NCI-H128 (cell line): ENCODE measurements at regions not wholly inside any gene's neighbourhood (a gene's known extent, or its start where the extent isn't known, plus 50 kb on each side); places are given as distances from the start of the nearest gene placed in this dataset.
"Not testable (repeated sequence)": the region's sequence is repeated elsewhere in the genome, so short reads cannot be mapped to it uniquely, and the experiment has no call there.

Source experiments
- DNase-seq: peaks from one replicate; lab custom pipeline; 2025; ENCODE audit not compliant: unreplicated experiment; lab: John Stamatoyannopoulos, UW

- not testable (repeated sequence) for DNase-seq
Measured at GRCh38 chr12:89191597-89191996, 160.7 kb downstream of the DUSP6 start.

- DNase-seq = no peak
Measured at GRCh38 chr12:89189448-89189847, 162.9 kb downstream of the DUSP6 start.

- no peak for DNase-seq
Measured at GRCh38 chr12:89187507-89187906, 164.8 kb downstream of the DUSP6 start.

GRCh38 chr12:89185889-89186288 lies 166.4 kb downstream of the DUSP6 start:
- DNase-seq = no peak

GRCh38 chr12:89185181-89185580 lies 167.1 kb downstream of the DUSP6 start:
- no peak for DNase-seq

GRCh38 chr12:89183985-89184435 lies 168.3 kb downstream of the DUSP6 start:
- no peak for DNase-seq

- no peak for DNase-seq
Measured at GRCh38 chr12:89181271-89181920, 170.9 kb downstream of the DUSP6 start.

GRCh38 chr12:89180496-89180895 lies 171.8 kb downstream of the DUSP6 start:
- no peak for DNase-seq

- no peak for DNase-seq
Measured at GRCh38 chr12:89179983-89180382, 172.3 kb downstream of the DUSP6 start.

DNA sequence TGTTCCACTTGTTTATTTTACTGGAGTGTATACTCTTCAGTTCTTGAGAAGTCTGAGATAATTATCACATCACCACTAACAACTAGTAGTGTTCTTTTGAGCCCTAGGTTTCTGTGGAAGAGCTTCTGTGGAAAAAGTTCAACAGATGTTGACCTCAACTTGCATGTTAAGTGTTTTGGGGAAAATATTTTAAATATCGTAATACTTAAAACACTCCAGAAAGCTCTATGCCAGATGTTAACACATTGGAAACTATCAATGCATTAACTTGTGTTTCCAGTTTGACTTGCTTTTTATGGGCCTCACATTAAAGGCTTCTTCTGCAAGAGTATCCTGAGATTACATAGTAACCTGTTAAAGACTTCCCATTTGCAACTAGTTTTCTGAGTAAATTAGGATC lies 173.1 kb downstream of the DUSP6 start:
- no peak for DNase-seq

- DNase-seq = no peak
Measured at GRCh38 chr12:89177802-89178395, 174.4 kb downstream of the DUSP6 start.

DNA sequence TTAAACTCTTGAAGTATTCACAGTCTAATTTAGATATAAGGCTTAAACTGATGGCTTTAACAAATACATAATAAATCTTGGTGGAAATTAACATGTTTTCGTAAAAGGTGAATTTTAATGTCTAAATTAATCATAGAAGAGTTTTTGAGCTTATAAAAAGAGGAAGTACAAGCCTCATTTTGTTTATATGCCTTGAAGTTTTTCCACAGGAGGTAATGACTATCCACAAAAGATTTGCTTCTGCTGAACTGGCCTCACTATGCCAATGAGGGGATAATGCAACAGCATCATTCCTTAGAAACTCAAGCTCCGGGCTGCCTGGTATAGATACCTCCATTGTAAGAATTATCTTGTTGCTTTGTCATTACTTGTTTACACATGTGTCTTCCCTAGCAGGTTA lies 175.6 kb downstream of the DUSP6 start:
- DNase-seq = no peak

- DNase-seq = no peak
Measured at GRCh38 chr12:89173678-89174077, 178.6 kb downstream of the DUSP6 start.

DNA sequence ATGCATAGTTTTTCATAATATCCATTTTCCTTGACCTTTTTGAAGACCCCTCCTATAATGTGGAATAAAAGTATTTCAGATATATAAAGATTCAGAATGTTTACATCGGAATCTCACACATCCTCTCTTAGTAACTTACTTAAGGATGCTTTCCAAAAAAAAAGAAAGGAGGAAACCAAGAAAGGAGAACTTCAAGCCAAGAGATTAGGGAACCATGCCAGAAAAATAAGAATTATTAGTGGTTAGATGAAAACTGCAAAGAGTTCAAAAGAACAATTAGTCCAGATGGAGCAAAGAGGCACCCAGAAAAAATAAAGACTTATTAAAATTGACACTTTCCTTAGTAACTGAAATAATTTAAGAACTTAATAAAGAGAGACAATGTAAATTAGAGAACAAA lies 179.2 kb downstream of the DUSP6 start:
- no peak for DNase-seq

- no peak for DNase-seq
Measured at GRCh38 chr12:89172224-89172623, 180.1 kb downstream of the DUSP6 start.

- no peak for DNase-seq
Measured at GRCh38 chr12:89169321-89169720, 183.0 kb downstream of the DUSP6 start.

- DNase-seq = no peak
Measured at GRCh38 chr12:89167986-89168385, 184.3 kb downstream of the DUSP6 start.

DNA sequence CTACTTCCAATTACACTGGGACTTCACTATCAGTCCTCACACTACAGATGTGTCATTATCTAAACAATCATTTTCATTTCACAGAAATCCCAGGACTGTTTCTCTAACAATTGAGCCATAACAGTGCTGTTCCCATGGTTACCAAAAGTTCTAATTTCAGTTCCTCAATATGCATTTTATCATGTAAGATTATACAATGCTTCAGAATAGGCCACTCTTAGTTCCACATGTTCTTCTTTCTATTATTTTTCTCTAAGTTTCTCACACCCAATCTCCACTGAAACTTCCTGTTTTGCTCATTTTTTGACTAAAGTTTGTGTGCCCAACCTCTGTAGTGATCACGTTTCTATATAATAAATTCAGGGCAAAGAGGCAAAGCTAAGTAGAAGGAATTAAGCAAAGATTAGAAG lies 185.8 kb downstream of the DUSP6 start:
- no peak for DNase-seq

DNA sequence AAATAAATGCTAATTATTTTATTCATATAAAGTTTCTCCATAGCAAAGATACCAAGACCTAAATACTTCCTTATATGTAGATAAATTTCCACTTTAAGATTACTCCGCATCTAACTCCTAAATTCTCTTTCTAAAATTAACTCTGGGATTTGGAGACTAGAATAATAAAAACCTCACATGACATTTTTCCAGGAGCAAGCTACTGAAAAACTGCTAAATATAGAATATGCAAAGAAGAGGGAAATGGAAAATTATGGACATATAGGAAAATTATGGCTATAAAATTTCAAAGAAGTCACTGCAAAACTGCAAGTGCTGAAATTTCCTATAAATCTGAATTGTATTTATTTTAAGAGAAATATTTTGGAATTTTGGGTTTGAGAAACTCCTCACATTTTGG lies 186.2 kb downstream of the DUSP6 start:
- no peak for DNase-seq

DNA sequence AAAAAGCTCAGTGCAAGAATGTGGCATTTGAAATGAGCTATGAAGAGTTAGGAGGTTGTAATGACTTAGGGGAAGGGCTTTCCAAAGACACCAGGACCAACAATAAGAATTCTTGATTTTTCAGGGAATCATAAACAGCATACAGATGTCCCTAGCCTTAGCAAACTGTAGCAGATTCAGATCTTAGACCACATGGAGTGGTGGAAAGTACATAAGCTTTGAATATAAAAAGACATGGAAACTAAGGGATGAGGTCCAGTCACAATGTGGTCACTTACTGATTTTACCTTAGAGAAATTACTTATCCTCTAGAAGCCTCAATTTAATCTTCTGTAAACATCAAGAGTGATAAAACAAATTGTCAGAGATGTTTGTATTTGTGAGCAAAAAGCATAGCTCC lies 186.6 kb downstream of the DUSP6 start:
- DNase-seq = no peak

DNA sequence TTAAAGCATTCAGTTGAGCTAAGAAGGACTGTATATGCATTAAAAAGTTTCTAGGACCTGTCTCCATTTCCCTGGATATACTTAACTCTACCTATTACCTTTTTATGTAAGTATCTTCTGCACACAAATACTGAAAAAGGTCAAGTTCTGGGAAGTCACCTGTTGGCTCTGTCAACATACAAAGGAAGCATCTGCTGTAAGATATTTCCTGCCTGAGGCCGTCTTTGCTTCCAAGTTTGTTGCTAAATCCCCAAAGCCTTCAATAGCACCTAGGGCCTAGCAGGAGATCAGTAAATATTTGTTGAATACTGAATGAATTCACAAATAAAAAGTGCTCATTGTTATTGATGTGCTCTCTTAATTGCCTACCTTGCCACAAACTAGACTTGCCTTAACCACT lies 188.4 kb downstream of the DUSP6 start:
- DNase-seq = no peak

DNA sequence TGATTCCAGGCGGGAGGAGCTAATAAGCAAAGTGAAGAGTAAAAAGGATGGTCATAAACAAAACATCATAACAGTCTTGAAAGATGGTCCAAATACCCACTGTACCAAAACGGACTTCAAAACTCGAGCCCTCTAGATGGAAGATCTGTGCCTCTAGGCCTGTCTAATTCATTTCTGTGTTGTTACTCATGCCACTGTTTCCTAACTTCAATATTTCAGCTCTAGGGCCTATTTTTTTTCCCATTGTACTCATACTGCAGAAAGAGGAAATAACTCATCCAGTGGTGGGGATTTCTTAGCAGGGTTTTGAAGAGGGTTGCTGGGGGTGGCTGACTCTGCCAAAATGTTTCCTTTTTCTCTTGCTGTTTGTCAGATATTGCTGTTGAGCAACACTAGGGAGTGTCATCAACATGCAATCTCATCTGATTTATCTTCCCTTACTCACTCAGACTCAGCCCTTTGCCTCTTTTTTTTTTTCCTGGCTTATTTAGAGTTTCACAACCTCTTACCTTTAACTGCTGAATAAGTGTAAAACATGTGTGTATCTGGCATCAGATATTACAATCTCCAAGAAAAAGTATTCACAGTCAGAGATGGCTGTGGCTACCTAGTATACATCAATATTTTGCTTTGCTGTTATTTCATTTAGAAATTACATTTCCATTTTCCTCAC lies 189.6 kb downstream of the DUSP6 start:
- DNase-seq = no peak
